Vagina (tissue), 2 donors: ENCODE measurements at regions not wholly inside any gene's neighbourhood (a gene's known extent, or its start where the extent isn't known, plus 50 kb on each side); places are given as distances from the start of the nearest gene placed in this dataset.

Source experiments
- DNase-seq, 2 donors: peaks; one replicate each; pipeline ENCODE4 v3.0.0-alpha.2; 2017; ENCODE audit errors: extremely low spot score in 2 of 2
- H3K27ac ChIP-seq: fragments of 200-600 bp; sonication (generic); one replicate; pipeline ENCODE4 v1.5.1; 2019
- H3K27me3 ChIP-seq: fragments of 200-600 bp; sonication (generic); one replicate; pipeline ENCODE4 v1.5.1; 2019
- H3K36me3 ChIP-seq, 2 donors: fragments of 200-600 bp; sonication (generic); one replicate each; pipeline ENCODE4 v1.5.1; 2017 to 2019
- H3K4me1 ChIP-seq: fragments of 200-600 bp; sonication (generic); one replicate; pipeline ENCODE4 v1.5.1; 2019
- H3K4me3 ChIP-seq, 2 donors: fragments of 200-600 bp; sonication (generic); 1 replicate in 1 of 2; 2 replicates in 1 of 2; pipeline ENCODE4 v1.5.1; 2016 to 2019
- H3K9me3 ChIP-seq: fragments of 200-600 bp; sonication (generic); one replicate; pipeline ENCODE4 v1.5.1; 2019
- CTCF ChIP-seq, 3 experiments: fragments of 450-650 bp in 2 of 3; fragments of 200-600 bp in 1 of 3; sonication (generic) in 1 of 3; IDR thresholded peaks; one replicate each; pipeline ENCODE4 v1.5.1; 2017 to 2019; ENCODE audit warnings: antibody characterized with exemption in 3 of 3, mild to moderate bottlenecking in 2 of 3, moderate library complexity in 2 of 3
- POLR2A ChIP-seq, 2 donors: fragments of 450-650 bp; IDR thresholded peaks; one replicate each; pipeline ENCODE4 v1.6.1; 2017; ENCODE audit warnings: antibody characterized with exemption in 2 of 2, mild to moderate bottlenecking in 2 of 2, moderate library complexity in 2 of 2
- POLR2AphosphoS5 ChIP-seq, 2 donors: sonication (generic); formaldehyde crosslinking; IDR thresholded peaks; one replicate each; pipeline ENCODE4 v1.9.0; 2017; ENCODE audit warnings: antibody characterized with exemption in 2 of 2, mild to moderate bottlenecking in 2 of 2, low read depth in 1 of 2; ENCODE audit not compliant: insufficient read depth in 1 of 2
- intact Hi-C: fragments of 100-400 bp; cut with DNase I; formaldehyde crosslinking; loops from one replicate; pipeline ENCODE4 v1.15.1; 2023

- peaks cover 42% of the 10 kb centered on the region for H3K4me1 ChIP-seq
- H3K27me3 ChIP-seq, result no peaks in the 10 kb centered on the region
- H3K4me3 ChIP-seq, result no peak overlapping the region
- no peak for DNase-seq
- peak overlapping the region; percentile 77 for H3K27ac ChIP-seq
- intact Hi-C loops, result loop anchor here (10.0 kb wide), 1 partner anchor 478 kb away; the partner anchor contains the start of gene KLF6
- TF ChIP-seq POLR2A (IDR thresholded peaks at IDR 0.05) (no peak), POLR2AphosphoS5 (IDR thresholded peaks at IDR 0.05; ENCODE audit: insufficient read depth in 1 of 2, low read depth in 1 of 2) (no peak), CTCF (IDR thresholded peaks at IDR 0.05) (no peak)
- H3K36me3 ChIP-seq, result no peaks in the 10 kb centered on the region
- no peaks in the 10 kb centered on the region for H3K9me3 ChIP-seq
Measured at GRCh38 chr10:4262870-4263600, 478.0 kb upstream of the KLF6 start.

- Histone ChIP-seq H3K4me3 (no peak overlapping the region), H3K27ac (peak overlapping the region; percentile 17), H3K9me3 (no peaks in the 10 kb centered on the region), H3K4me1 (peaks cover 41% of the 10 kb centered on the region), H3K27me3 (no peaks in the 10 kb centered on the region), H3K36me3 (no peaks in the 10 kb centered on the region)
- TF ChIP-seq POLR2AphosphoS5 (IDR thresholded peaks at IDR 0.05; ENCODE audit: insufficient read depth in 1 of 2, low read depth in 1 of 2) (no peak), CTCF (IDR thresholded peaks at IDR 0.05) (no peak), POLR2A (IDR thresholded peaks at IDR 0.05) (no peak)
- no peak for DNase-seq
- intact Hi-C loops, result loop anchor here (10.0 kb wide), 1 partner anchor 478 kb away; the partner anchor contains the start of gene KLF6
Measured at GRCh38 chr10:4262449-4262848, 477.4 kb upstream of the KLF6 start.

GRCh38 chr10:4260483-4261124 lies 475.6 kb upstream of the KLF6 start:
- no peak for DNase-seq
- Histone ChIP-seq H3K4me3 (no peak overlapping the region), H3K27me3 (no peaks in the 10 kb centered on the region), H3K9me3 (no peaks in the 10 kb centered on the region), H3K36me3 (no peaks in the 10 kb centered on the region), H3K4me1 (peaks cover 26% of the 10 kb centered on the region), H3K27ac (peak overlapping the region; percentile 66)
- TF ChIP-seq POLR2AphosphoS5 (IDR thresholded peaks at IDR 0.05; ENCODE audit: insufficient read depth in 1 of 2, low read depth in 1 of 2), result peak in 1 of 2 donors; percentile 79
- no peak for TF ChIP-seq POLR2A (IDR thresholded peaks at IDR 0.05)
- no peak for TF ChIP-seq CTCF (IDR thresholded peaks at IDR 0.05)
- intact Hi-C loops, result loop anchor here (10.0 kb wide), 1 partner anchor 476 kb away; the partner anchor contains the start of gene KLF6

- Histone ChIP-seq H3K4me1 (peaks cover 13% of the 10 kb centered on the region), H3K27ac (no peak overlapping the region), H3K9me3 (no peaks in the 10 kb centered on the region), H3K36me3 (no peaks in the 10 kb centered on the region), H3K27me3 (no peaks in the 10 kb centered on the region), H3K4me3 (no peak overlapping the region)
- DNase-seq, result no peak
- no peak for TF ChIP-seq POLR2AphosphoS5 (IDR thresholded peaks at IDR 0.05; ENCODE audit: insufficient read depth in 1 of 2, low read depth in 1 of 2)
- TF ChIP-seq CTCF (IDR thresholded peaks at IDR 0.05), result no peak
- no peak for TF ChIP-seq POLR2A (IDR thresholded peaks at IDR 0.05)
- intact Hi-C loops, result no loop called here
Measured at GRCh38 chr10:4257939-4258465, 473.0 kb upstream of the KLF6 start.
